ENCODE measurements at regions not wholly inside any gene's neighbourhood (a gene's known extent, or its start where the extent isn't known, plus 50 kb on each side); places are given as distances from the start of the nearest gene placed in this dataset.

DNA sequence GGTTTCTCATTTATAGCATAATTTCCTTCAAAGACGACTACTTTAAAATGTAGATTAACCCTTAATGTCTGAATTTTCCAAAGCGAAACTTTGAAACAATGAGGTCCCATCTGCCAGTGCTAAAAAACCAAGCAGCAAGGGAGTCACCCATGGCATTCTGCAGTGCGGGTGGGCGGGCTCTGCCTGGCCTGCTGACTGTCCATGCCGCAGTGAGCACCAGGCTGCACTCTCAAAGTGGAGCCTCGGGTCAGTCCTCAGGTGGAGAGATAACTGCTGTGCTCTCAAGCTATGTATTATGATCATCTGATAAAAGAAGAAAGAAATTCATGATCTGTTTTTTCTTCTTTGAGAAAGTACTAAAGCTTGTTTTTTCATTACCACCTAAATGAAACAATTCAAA lies 581.6 kb downstream of the CETN3 start:
- TF ChIP-seq, protein P1, sequence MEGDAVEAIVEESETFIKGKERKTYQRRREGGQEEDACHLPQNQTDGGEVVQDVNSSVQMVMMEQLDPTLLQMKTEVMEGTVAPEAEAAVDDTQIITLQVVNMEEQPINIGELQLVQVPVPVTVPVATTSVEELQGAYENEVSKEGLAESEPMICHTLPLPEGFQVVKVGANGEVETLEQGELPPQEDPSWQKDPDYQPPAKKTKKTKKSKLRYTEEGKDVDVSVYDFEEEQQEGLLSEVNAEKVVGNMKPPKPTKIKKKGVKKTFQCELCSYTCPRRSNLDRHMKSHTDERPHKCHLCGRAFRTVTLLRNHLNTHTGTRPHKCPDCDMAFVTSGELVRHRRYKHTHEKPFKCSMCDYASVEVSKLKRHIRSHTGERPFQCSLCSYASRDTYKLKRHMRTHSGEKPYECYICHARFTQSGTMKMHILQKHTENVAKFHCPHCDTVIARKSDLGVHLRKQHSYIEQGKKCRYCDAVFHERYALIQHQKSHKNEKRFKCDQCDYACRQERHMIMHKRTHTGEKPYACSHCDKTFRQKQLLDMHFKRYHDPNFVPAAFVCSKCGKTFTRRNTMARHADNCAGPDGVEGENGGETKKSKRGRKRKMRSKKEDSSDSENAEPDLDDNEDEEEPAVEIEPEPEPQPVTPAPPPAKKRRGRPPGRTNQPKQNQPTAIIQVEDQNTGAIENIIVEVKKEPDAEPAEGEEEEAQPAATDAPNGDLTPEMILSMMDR (IDR thresholded peaks at IDR 0.05; ENCODE audit: poor library complexity): no peak
- no peak for TF ChIP-seq EZH2 (IDR thresholded peaks at IDR 0.05; ENCODE audit: borderline replicate concordance)
- no peak for TF ChIP-seq EZH2phosphoT487 (IDR thresholded peaks at IDR 0.05; ENCODE audit: low read depth, severe bottlenecking, unreplicated experiment)
